ENCODE measurements at regions not wholly inside any gene's neighbourhood (a gene's known extent, or its start where the extent isn't known, plus 50 kb on each side); places are given as distances from the start of the nearest gene placed in this dataset.

- TF ChIP-seq POLR2A (IDR thresholded peaks at IDR 0.05) = no peak
- TF ChIP-seq CTCF (IDR thresholded peaks at IDR 0.05) = no peak
These were observed 190.3 kb upstream of the ZC3H12A start for GRCh38 chr1:37284053-37284452.
